IPS-18a (cell line): ENCODE measurements at regions not wholly inside any gene's neighbourhood (a gene's known extent, or its start where the extent isn't known, plus 50 kb on each side); places are given as distances from the start of the nearest gene placed in this dataset.

Experiments used
- H3K27ac ChIP-seq: one replicate; pipeline ENCODE4 v1.5.1; 2013; ENCODE audit warnings: low read length
- H3K27me3 ChIP-seq: one replicate; pipeline ENCODE4 v1.6.1; 2013; ENCODE audit warnings: mild to moderate bottlenecking, low read length; ENCODE audit not compliant: control insufficient read depth, insufficient read depth
- H3K36me3 ChIP-seq: one replicate; pipeline ENCODE4 v1.6.1; 2013; ENCODE audit warnings: low read depth, low read length; ENCODE audit not compliant: control insufficient read depth
- H3K4me1 ChIP-seq: one replicate; pipeline ENCODE4 v1.6.1; 2013; ENCODE audit warnings: low read depth, low read length; ENCODE audit not compliant: control insufficient read depth
- H3K4me3 ChIP-seq: one replicate; pipeline ENCODE4 v1.5.1; 2013; ENCODE audit warnings: low read length
- H3K9ac ChIP-seq: one replicate; pipeline ENCODE4 v1.6.1; 2013; ENCODE audit warnings: mild to moderate bottlenecking, low read length, moderate library complexity
- H3K9me3 ChIP-seq: one replicate; pipeline ENCODE4 v1.6.1; 2013; ENCODE audit warnings: low read depth, low read length; ENCODE audit not compliant: control insufficient read depth

DNA sequence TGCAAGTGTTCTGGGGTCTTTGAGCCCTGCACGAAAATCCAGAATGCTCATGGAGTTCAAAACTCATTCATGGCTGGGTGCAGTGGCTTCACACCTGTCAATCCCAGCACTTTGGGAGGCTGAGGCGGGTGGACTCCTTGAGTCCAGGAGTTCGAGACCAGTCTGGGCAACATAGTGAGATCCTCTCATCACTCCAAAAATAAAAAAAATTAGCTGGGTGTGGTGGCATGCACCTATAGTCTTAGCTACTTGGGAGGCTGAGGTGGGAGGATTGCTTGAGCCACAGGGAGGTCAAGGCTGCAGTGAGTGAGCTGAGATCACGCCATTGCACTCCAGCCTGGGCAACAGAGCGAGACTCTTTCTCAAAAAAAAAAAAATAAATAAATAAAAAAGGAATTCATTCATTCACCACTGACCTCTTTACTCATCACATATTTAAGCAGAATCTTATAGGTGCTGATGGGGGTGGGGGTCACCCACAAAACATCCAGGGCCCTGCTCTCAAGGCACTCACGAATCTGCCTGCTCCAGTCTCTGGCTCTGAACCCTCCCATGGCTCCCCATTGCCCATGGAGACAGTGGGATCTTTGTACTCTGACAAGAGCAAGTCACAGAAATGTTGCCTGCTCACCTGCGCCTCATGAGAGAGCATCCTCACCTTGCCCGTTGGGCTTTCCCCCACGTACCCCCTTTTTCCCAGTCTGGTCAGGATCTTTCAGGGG, 76.7 kb upstream of the IER5L start:
- Histone ChIP-seq H3K27me3 (peaks cover 31% of the 10 kb centered on the region), H3K4me1 (peaks cover 6% of the 10 kb centered on the region), H3K9ac (no peak overlapping the region), H3K36me3 (no peaks in the 10 kb centered on the region), H3K27ac (no peak overlapping the region), H3K9me3 (no peaks in the 10 kb centered on the region), H3K4me3 (no peak overlapping the region)

DNA sequence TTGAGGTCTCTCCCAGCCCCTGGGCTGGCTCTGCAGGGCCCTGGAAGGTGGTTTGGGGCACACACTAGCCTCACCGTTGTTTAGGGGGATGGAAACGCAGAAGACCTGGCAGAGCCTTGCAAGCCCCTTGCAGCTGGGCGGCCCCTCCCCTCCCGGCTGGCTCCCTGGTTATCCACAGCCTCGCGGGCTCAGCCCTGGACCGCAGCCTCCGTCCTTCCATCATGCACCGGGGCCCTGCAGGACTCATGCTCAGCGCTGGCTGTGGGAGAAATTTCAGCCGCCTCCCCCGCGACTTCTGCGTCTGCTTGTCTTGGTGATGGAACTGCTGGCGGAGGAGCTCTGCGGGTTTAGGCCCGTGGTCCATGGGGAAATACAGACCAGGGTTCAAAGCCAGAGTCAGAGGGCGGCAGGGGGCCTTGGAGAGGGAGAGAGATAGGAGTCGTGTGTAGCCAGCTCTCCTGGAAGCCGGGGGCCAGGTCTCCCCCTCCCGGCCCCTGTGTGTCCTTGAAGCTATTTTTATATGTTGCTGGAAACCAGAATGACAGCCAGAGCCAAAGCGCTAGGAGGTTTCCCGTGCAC, 75.8 kb upstream of the IER5L start:
- H3K36me3 ChIP-seq = no peaks in the 10 kb centered on the region
- H3K9me3 ChIP-seq = no peaks in the 10 kb centered on the region
- peaks cover 23% of the 10 kb centered on the region for H3K27me3 ChIP-seq
- H3K27ac ChIP-seq = no peak overlapping the region
- H3K9ac ChIP-seq = no peak overlapping the region
- H3K4me1 ChIP-seq = peaks cover 6% of the 10 kb centered on the region
- no peak overlapping the region for H3K4me3 ChIP-seq

- Histone ChIP-seq H3K27me3 (peaks cover 18% of the 10 kb centered on the region), H3K4me3 (no peak overlapping the region), H3K4me1 (peaks cover 2% of the 10 kb centered on the region), H3K9me3 (no peaks in the 10 kb centered on the region), H3K9ac (no peak overlapping the region), H3K36me3 (no peaks in the 10 kb centered on the region), H3K27ac (no peak overlapping the region)
Measured at GRCh38 chr9:129252937-129253802, 75.1 kb upstream of the IER5L start.

DNA sequence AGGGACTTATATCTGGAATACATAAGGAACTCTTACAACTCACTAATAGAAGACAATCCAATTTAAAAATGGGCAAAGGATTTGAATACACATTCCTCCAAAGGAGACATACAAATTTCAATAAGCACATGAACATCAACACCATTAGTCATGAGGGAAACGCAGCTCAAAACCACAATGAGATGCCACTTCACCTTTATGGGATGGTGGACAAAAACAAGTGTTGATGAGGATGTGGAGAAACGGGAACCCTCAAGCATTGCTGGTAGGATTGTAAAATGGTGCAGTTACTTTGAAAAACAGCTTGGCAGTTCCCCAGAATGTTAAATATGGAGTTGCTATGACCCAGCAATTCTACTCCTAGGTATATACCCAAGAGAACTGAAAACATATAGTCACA, 72.7 kb upstream of the IER5L start:
- Histone ChIP-seq H3K9ac (no peak overlapping the region), H3K36me3 (no peaks in the 10 kb centered on the region), H3K9me3 (no peaks in the 10 kb centered on the region), H3K4me3 (no peak overlapping the region), H3K4me1 (peaks cover 2% of the 10 kb centered on the region), H3K27ac (no peak overlapping the region), H3K27me3 (no peaks in the 10 kb centered on the region)

DNA sequence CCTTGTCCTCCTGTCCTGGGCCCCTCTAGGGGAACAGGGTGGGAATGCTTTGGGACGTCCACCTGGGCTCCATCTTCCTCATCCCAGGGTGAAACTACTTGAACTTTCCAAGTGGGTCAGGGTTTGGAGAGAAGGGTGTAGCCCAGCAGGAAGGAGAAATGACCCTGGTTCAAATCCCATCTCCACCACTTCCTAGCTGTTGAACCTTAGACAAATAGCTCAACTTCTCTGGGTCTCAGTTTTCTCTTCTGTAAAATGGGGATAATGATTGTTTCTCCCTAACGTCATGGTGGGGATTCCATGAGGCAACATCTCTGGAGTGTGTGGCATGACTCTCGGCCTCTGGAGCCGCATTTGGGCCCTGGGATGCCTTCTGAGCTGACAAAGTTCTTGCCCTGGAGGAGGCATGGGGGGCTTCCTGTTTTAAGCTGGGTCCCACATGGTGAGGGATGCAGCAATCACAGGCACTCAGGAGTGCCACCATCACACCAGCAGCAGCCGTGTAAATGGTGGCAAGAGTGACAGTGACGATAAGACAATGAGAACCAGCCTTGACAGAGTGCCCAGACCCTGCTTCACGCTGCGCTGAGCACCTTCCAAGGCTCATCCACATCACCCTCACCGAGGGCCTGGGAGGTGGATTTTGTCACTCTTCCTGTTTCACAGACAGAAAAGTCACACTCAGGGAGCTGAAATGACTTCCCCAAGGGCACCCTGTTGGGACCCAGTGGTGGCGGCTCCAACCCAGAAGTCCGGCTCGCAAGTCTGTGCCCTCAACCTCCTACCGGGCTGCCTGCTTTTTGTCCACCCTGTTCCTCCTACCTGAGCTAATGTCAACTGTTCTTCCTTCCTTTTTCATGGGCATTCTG, 69.5 kb upstream of the IER5L start:
- Histone ChIP-seq H3K4me1 (no peaks in the 10 kb centered on the region), H3K36me3 (no peaks in the 10 kb centered on the region), H3K27me3 (no peaks in the 10 kb centered on the region), H3K9me3 (no peaks in the 10 kb centered on the region), H3K9ac (no peak overlapping the region), H3K27ac (no peak overlapping the region), H3K4me3 (no peak overlapping the region)

DNA sequence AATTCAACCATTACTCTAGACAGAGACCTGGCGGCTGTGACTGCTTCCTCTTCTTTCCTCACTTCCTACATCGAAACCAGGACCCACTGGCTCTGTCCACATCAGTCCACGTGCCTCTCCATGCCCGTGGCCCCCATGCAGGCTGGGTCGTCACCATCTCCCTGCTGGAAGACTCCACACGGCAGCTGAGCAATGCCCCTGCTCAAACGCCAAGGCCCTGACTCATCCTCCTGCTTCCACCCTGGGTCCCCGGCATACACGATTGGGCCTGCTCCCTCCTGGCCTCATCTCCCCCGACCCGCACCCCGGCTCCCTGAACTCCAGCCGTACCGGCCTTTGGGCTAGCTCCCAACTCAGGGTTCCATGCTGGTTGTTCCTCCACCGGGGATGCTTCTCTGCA, 67.2 kb upstream of the IER5L start:
- H3K9me3 ChIP-seq = no peaks in the 10 kb centered on the region
- H3K27me3 ChIP-seq = no peaks in the 10 kb centered on the region
- H3K9ac ChIP-seq = no peak overlapping the region
- H3K4me1 ChIP-seq = no peaks in the 10 kb centered on the region
- H3K27ac ChIP-seq = no peak overlapping the region
- no peak overlapping the region for H3K4me3 ChIP-seq
- no peaks in the 10 kb centered on the region for H3K36me3 ChIP-seq

- no peak overlapping the region for H3K4me3 ChIP-seq
- no peak overlapping the region for H3K9ac ChIP-seq
- H3K4me1 ChIP-seq = no peaks in the 10 kb centered on the region
- no peaks in the 10 kb centered on the region for H3K36me3 ChIP-seq
- H3K27ac ChIP-seq = no peak overlapping the region
- H3K27me3 ChIP-seq = no peaks in the 10 kb centered on the region
- H3K9me3 ChIP-seq = no peaks in the 10 kb centered on the region
Measured at GRCh38 chr9:129242971-129243561, 65.0 kb upstream of the IER5L start.

DNA sequence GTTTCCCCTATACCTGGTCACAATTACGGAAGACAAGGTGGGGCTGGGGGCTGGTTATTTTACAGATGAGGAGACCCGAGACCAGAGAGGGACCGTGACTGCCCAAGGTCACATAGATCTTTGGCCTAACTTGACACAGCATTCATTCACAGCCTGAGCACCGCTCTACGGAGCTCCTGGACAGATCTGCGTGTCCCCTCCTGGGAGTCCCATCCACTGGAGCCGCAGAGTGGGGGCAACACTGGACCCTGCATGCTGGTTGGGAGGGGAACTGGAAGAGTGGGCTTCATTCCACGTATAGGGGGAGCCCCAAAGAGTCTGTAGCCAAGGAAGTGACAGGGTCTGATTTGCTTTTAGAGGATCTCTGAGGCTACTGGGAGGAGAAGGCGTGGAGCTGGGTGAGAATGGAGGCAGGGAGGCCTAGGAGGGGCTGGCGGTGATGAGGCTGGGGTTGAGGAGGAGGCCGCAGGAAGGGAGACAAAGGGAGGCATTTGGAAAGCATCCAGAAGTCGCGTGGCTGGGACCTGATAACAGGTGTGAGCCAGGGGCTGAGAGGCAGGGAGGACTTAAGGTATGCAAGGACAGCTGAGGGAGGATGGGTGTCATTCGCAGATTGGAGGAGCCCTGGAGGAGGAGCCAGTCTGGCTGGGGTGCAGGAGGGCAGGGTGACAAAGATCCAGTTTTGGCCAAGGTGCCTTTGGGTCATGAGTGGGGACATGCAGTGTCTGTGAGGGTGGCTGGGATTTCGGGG, 64.3 kb upstream of the IER5L start:
- Histone ChIP-seq H3K9me3 (no peaks in the 10 kb centered on the region), H3K27me3 (no peaks in the 10 kb centered on the region), H3K4me1 (peaks cover 2% of the 10 kb centered on the region), H3K36me3 (no peaks in the 10 kb centered on the region), H3K4me3 (no peak overlapping the region), H3K9ac (no peak overlapping the region), H3K27ac (no peak overlapping the region)

GRCh38 chr9:129241725-129242124, 63.7 kb upstream of the IER5L start:
- no peaks in the 10 kb centered on the region for H3K27me3 ChIP-seq
- H3K36me3 ChIP-seq = no peaks in the 10 kb centered on the region
- no peak overlapping the region for H3K4me3 ChIP-seq
- no peak overlapping the region for H3K9ac ChIP-seq
- H3K27ac ChIP-seq = no peak overlapping the region
- H3K9me3 ChIP-seq = no peaks in the 10 kb centered on the region
- peaks cover 5% of the 10 kb centered on the region for H3K4me1 ChIP-seq

- H3K36me3 ChIP-seq = no peaks in the 10 kb centered on the region
- no peaks in the 10 kb centered on the region for H3K9me3 ChIP-seq
- no peak overlapping the region for H3K4me3 ChIP-seq
- peaks cover 5% of the 10 kb centered on the region for H3K4me1 ChIP-seq
- H3K27me3 ChIP-seq = no peaks in the 10 kb centered on the region
- no peak overlapping the region for H3K27ac ChIP-seq
- H3K9ac ChIP-seq = no peak overlapping the region
Measured at GRCh38 chr9:129240581-129241211, 62.6 kb upstream of the IER5L start.
